IMR-90 (cell line): ENCODE measurements at regions not wholly inside any gene's neighbourhood (a gene's known extent, or its start where the extent isn't known, plus 50 kb on each side); places are given as distances from the start of the nearest gene placed in this dataset.

ENCODE experiments used
- ATAC-seq: fragments of 200-7000 bp; cut with Tn5 transposase; 2 replicates; pipeline ENCODE4 v1.9.1; 2020; ENCODE audit warnings: low read depth, mild to moderate bottlenecking, moderate library complexity
- BruUV-seq: library from RNA; stranded (reverse); fragments of 400-500 nt; replicated peaks from 2 replicates; lab custom pipeline; 2021; lab: Mats Ljungman, UMichigan
- CTCF ChIA-PET: fragments of 300-600 bp; formaldehyde crosslinking; extraction: SDS; loops from one replicate; lab custom pipeline; 2021; ENCODE audit warnings: antibody characterized with exemption; lab: Yijun Ruan, JAX
- POLR2A ChIA-PET: fragments of 300-600 bp; sonication (Branson Sonifier 250); formaldehyde crosslinking; loops from one replicate; lab custom pipeline; 2022; ENCODE audit warnings: antibody characterized with exemption; ENCODE audit not compliant: unreplicated experiment; lab: Charles Lee
- DNase-seq: peaks from one replicate; pipeline ENCODE4 v3.0.0; 2013
- H2AFZ ChIP-seq: replicated peaks from 2 replicates; pipeline ENCODE3; 2013; ENCODE audit warnings: low read length, mild to moderate bottlenecking; ENCODE audit not compliant: poor library complexity
- H2AK5ac ChIP-seq: 2 replicates; pipeline ENCODE4 v1.6.1; 2013; ENCODE audit warnings: low read depth, low read length, inconsistent platforms
- H2AK9ac ChIP-seq: replicated peaks from 2 replicates; pipeline ENCODE3; 2013; ENCODE audit warnings: mild to moderate bottlenecking, low read depth, low read length, moderate library complexity; ENCODE audit not compliant: poor library complexity
- H2BK120ac ChIP-seq: 2 replicates; pipeline ENCODE4 v1.6.1; 2013; ENCODE audit warnings: low read depth, low read length, inconsistent platforms
- H2BK15ac ChIP-seq: 3 replicates; pipeline ENCODE4 v1.6.1; 2013; ENCODE audit warnings: low read depth, low read length, inconsistent platforms
- H2BK20ac ChIP-seq: 2 replicates; pipeline ENCODE4 v1.6.1; 2013; ENCODE audit warnings: low read depth, mild to moderate bottlenecking, inconsistent platforms, low read length, moderate library complexity
- H2BK5ac ChIP-seq: 2 replicates; pipeline ENCODE4 v1.6.1; 2013; ENCODE audit warnings: mild to moderate bottlenecking, low read depth, low read length, inconsistent platforms; ENCODE audit not compliant: poor library complexity, severe bottlenecking
- H3K14ac ChIP-seq: replicated peaks from 2 replicates; pipeline ENCODE4 v1.6.1; 2013; ENCODE audit warnings: low read depth, low read length, inconsistent platforms
- H3K18ac ChIP-seq: 2 replicates; pipeline ENCODE4 v1.6.1; 2013; ENCODE audit warnings: low read depth, low read length, control low read depth
- H3K23ac ChIP-seq: 2 replicates; pipeline ENCODE4 v1.6.1; 2013; ENCODE audit warnings: low read depth, low read length, inconsistent platforms
- H3K27ac ChIP-seq: 2 replicates; pipeline ENCODE4 v1.5.1; 2013; ENCODE audit warnings: mild to moderate bottlenecking, control low read depth, low read length; ENCODE audit not compliant: insufficient read depth
- H3K27me3 ChIP-seq: 2 replicates; pipeline ENCODE4 v1.6.1; 2013; ENCODE audit warnings: low read length; ENCODE audit not compliant: control insufficient read depth, insufficient read depth
- H3K36me3 ChIP-seq: 2 replicates; pipeline ENCODE4 v1.6.1; 2013; ENCODE audit warnings: low read length, mixed read lengths; ENCODE audit not compliant: control insufficient read depth, insufficient read depth
- H3K4ac ChIP-seq: 2 replicates; pipeline ENCODE4 v1.6.1; 2013; ENCODE audit warnings: low read depth, low read length, inconsistent platforms
- H3K4me1 ChIP-seq: 2 replicates; pipeline ENCODE4 v1.6.1; 2013; ENCODE audit warnings: low read length, mixed read lengths; ENCODE audit not compliant: control insufficient read depth, insufficient read depth
- H3K4me2 ChIP-seq: 2 replicates; pipeline ENCODE4 v1.6.1; 2013; ENCODE audit warnings: low read depth, mild to moderate bottlenecking, control low read depth, low read length, moderate library complexity
- H3K4me3 ChIP-seq: 2 replicates; pipeline ENCODE4 v1.5.1; 2013; ENCODE audit warnings: low read depth, mild to moderate bottlenecking, control low read depth, low read length, moderate library complexity; ENCODE audit not compliant: insufficient read depth
- H3K56ac ChIP-seq: 2 replicates; pipeline ENCODE4 v1.6.1; 2013; ENCODE audit warnings: low read length, inconsistent platforms; ENCODE audit not compliant: insufficient read depth; ENCODE audit errors: extremely low read depth
- H3K79me1 ChIP-seq, 2 experiments: 2 replicates each; pipeline ENCODE4 v1.6.1; 2013; ENCODE audit warnings: low read length in 2 of 2, inconsistent platforms in 1 of 2, low read depth in 1 of 2
- H3K9ac ChIP-seq: 2 replicates; pipeline ENCODE4 v1.6.1; 2013; ENCODE audit warnings: low read depth, low read length, control low read depth
- H3K9me1 ChIP-seq: 2 replicates; pipeline ENCODE4 v1.6.1; 2013; ENCODE audit warnings: low read length, inconsistent platforms; ENCODE audit not compliant: insufficient read depth
- H3K9me3 ChIP-seq: 2 replicates; pipeline ENCODE4 v1.6.1; 2013; ENCODE audit warnings: low read length; ENCODE audit not compliant: control insufficient read depth, insufficient read depth
- H4K20me1 ChIP-seq: 2 replicates; pipeline ENCODE4 v1.6.1; 2013; ENCODE audit warnings: low read length, inconsistent platforms; ENCODE audit not compliant: insufficient read depth
- H4K5ac ChIP-seq: 2 replicates; pipeline ENCODE4 v1.6.1; 2013; ENCODE audit warnings: mild to moderate bottlenecking, low read depth, low read length, control low read depth
- H4K8ac ChIP-seq, 2 experiments: 2 replicates each; pipeline ENCODE4 v1.6.1; 2013; ENCODE audit warnings: low read depth in 2 of 2, low read length in 2 of 2, control low read depth in 1 of 2, inconsistent platforms in 1 of 2
- H4K91ac ChIP-seq: 2 replicates; pipeline ENCODE4 v1.6.1; 2013; ENCODE audit warnings: low read depth, low read length, inconsistent platforms; ENCODE audit not compliant: insufficient read depth
- BHLHE40 ChIP-seq: fragments of 150-350 bp; IDR thresholded peaks from 2 replicates; pipeline ENCODE4 v1.6.1; 2016; ENCODE audit warnings: mild to moderate bottlenecking, low read depth, low read length
- CEBPB ChIP-seq: IDR thresholded peaks from 2 replicates; pipeline ENCODE4 v1.6.1; 2012; ENCODE audit warnings: low read depth, low read length, improper control_type of control experiment
- CHD1 ChIP-seq: IDR thresholded peaks from 2 replicates; pipeline ENCODE4 v1.6.1; 2012; ENCODE audit warnings: low read depth, low read length, improper control_type of control experiment
- FOS ChIP-seq: fragments of 150-350 bp; IDR thresholded peaks from 2 replicates; pipeline ENCODE4 v1.6.1; 2016; ENCODE audit warnings: low read depth, low read length
- MXI1 ChIP-seq: IDR thresholded peaks from 2 replicates; pipeline ENCODE4 v1.6.1; 2012; ENCODE audit warnings: low read depth, mild to moderate bottlenecking, low read length, moderate library complexity, borderline replicate concordance
- NFE2L2 ChIP-seq: fragments of 150-350 bp; IDR thresholded peaks from 2 replicates; pipeline ENCODE4 v1.6.1; 2016; ENCODE audit warnings: low read depth, mild to moderate bottlenecking, low read length
- SMC3 ChIP-seq: fragments of 150-350 bp; IDR thresholded peaks from 2 replicates; pipeline ENCODE4 v1.6.1; 2016; ENCODE audit warnings: low read depth, mild to moderate bottlenecking, antibody characterized with exemption, low read length, moderate library complexity
- WGBS, 2 experiments: methylation state at CpG; one replicate each; pipeline versions ENCODE4 v1.1.5 to v1.1.7; 2013; ENCODE audit warnings: missing lambda C conversion rate in 2 of 2; ENCODE audit not compliant: insufficient read length in 1 of 2; ENCODE audit errors: extremely low coverage in 2 of 2; 5-methylcytosine and 5-hydroxymethylcytosine counted together
- dilution Hi-C: fragments of 300-500 bp; cut with HindIII; formaldehyde crosslinking; loops from one replicate; pipeline ENCODE4 v1.14.3; 2018; ENCODE audit warnings: low sequenced_read_pairs; ENCODE audit not compliant: unreplicated experiment
- in situ Hi-C: fragments of 300-500 bp; cut with MboI; formaldehyde crosslinking; loops from 3 replicates; pipeline ENCODE4 v1.14.3; 2019; ENCODE audit warnings: low sequenced_read_pairs, inconsistent platforms, mixed read lengths
- intact Hi-C: fragments of 100-400 bp; cut with micrococcal nuclease; formaldehyde crosslinking; loops from 2 replicates; pipeline ENCODE4 v1.10.0; 2022
- TF ChIP-seq, protein P1 (sequence below): fragments of 150-350 bp; IDR thresholded peaks from 2 replicates; pipeline ENCODE4 v1.6.1; 2017; ENCODE audit warnings: mild to moderate bottlenecking, antibody characterized with exemption, low read length, low read depth
- TF ChIP-seq, protein P2 (sequence below): conservative IDR thresholded peaks from 2 replicates; pipeline ENCODE4 v1.5.1; 2012; ENCODE audit warnings: mild to moderate bottlenecking, low read depth, low read length, improper control_type of control experiment
- TF ChIP-seq, protein P3 (sequence below): fragments of 150-350 bp; IDR thresholded peaks from 2 replicates; pipeline ENCODE4 v1.6.1; 2016; ENCODE audit warnings: low read depth, mild to moderate bottlenecking, low read length, moderate library complexity, borderline replicate concordance

DNA sequence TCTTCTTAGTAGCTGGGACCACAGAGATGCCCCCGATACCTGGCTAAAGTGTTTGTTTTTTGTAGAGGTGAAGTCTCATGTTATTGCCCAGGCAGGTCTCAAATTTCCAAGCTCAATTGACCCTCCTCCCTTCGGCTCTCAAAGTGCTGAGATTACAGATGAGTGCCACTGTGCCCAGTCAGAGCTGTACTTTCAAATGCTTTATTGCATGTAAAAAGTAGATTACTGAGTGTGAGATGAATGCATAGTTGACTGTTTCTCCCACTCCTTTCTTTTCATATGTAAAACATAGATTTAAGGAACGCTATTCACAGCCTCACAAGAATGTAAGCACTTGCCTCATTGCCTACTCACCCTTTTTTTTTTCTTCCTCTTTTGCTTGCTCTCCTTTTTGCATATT lies 984.4 kb upstream of the PABPC4L start:
- H3K79me1 ChIP-seq, result no peaks in the 10 kb centered on the region
- dilution Hi-C loops (no loop called here), in situ Hi-C loops (no loop called here), intact Hi-C loops (no loop called here)
- WGBS, 2 experiments, result no CpG with 5 or more reads among the region's 3 CpGs
- no peak overlapping the region for H3K4me3 ChIP-seq
- no peak overlapping the region for H2AK5ac ChIP-seq
- POLR2A ChIA-PET, result no interaction called here
- no peak overlapping the region for H3K9ac ChIP-seq
- H3K23ac ChIP-seq, result no peak overlapping the region
- no peak overlapping the region for H3K56ac ChIP-seq
- no peak overlapping the region for H3K14ac ChIP-seq
- H3K4me2 ChIP-seq, result no peak overlapping the region
- no peak overlapping the region for H2BK5ac ChIP-seq
- H3K18ac ChIP-seq, result no peak overlapping the region
- H3K27me3 ChIP-seq, result no peaks in the 10 kb centered on the region
- H2BK15ac ChIP-seq, result no peak overlapping the region
- no peak overlapping the region for H4K5ac ChIP-seq
- no peak overlapping the region for H3K27ac ChIP-seq
- H2BK20ac ChIP-seq, result no peak overlapping the region
- no peak overlapping the region for H2AK9ac ChIP-seq
- H3K9me3 ChIP-seq, result no peaks in the 10 kb centered on the region
- no peak overlapping the region for H2AFZ ChIP-seq
- H3K9me1 ChIP-seq, result no peaks in the 10 kb centered on the region
- H4K8ac ChIP-seq, result no peak overlapping the region
- H3K4ac ChIP-seq, result no peak overlapping the region
- TF ChIP-seq MXI1 (no peak), CEBPB (no peak), BHLHE40 (no peak), NFE2L2 (no peak), SMC3 (no peak), FOS (no peak), CHD1 (no peak)
- TF ChIP-seq, protein P1, sequence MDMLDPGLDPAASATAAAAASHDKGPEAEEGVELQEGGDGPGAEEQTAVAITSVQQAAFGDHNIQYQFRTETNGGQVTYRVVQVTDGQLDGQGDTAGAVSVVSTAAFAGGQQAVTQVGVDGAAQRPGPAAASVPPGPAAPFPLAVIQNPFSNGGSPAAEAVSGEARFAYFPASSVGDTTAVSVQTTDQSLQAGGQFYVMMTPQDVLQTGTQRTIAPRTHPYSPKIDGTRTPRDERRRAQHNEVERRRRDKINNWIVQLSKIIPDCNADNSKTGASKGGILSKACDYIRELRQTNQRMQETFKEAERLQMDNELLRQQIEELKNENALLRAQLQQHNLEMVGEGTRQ, result no peak
- TF ChIP-seq, protein P2, sequence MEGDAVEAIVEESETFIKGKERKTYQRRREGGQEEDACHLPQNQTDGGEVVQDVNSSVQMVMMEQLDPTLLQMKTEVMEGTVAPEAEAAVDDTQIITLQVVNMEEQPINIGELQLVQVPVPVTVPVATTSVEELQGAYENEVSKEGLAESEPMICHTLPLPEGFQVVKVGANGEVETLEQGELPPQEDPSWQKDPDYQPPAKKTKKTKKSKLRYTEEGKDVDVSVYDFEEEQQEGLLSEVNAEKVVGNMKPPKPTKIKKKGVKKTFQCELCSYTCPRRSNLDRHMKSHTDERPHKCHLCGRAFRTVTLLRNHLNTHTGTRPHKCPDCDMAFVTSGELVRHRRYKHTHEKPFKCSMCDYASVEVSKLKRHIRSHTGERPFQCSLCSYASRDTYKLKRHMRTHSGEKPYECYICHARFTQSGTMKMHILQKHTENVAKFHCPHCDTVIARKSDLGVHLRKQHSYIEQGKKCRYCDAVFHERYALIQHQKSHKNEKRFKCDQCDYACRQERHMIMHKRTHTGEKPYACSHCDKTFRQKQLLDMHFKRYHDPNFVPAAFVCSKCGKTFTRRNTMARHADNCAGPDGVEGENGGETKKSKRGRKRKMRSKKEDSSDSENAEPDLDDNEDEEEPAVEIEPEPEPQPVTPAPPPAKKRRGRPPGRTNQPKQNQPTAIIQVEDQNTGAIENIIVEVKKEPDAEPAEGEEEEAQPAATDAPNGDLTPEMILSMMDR, result no peak
- TF ChIP-seq, protein P3, sequence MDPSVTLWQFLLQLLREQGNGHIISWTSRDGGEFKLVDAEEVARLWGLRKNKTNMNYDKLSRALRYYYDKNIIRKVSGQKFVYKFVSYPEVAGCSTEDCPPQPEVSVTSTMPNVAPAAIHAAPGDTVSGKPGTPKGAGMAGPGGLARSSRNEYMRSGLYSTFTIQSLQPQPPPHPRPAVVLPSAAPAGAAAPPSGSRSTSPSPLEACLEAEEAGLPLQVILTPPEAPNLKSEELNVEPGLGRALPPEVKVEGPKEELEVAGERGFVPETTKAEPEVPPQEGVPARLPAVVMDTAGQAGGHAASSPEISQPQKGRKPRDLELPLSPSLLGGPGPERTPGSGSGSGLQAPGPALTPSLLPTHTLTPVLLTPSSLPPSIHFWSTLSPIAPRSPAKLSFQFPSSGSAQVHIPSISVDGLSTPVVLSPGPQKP, result no peak
- CTCF ChIA-PET, result no interaction called here
- no peak for DNase-seq
- H4K20me1 ChIP-seq, result no peaks in the 10 kb centered on the region
- BruUV-seq, result no TSS peak
- H2BK120ac ChIP-seq, result no peak overlapping the region
- no peak overlapping the region for H4K91ac ChIP-seq
- H3K4me1 ChIP-seq, result no peaks in the 10 kb centered on the region
- ATAC-seq, result no peak
- H3K36me3 ChIP-seq, result no peaks in the 10 kb centered on the region
